SK-N-MC (cell line): ENCODE measurements at regions not wholly inside any gene's neighbourhood (a gene's known extent, or its start where the extent isn't known, plus 50 kb on each side); places are given as distances from the start of the nearest gene placed in this dataset.

Source experiments
- EZH2 ChIP-seq: fragments of 200-600 bp; sonication (generic); IDR thresholded peaks from one replicate; pipeline ENCODE4 v1.6.1; 2017; ENCODE audit warnings: antibody characterized with exemption
- FOXP2 ChIP-seq: optimal IDR thresholded peaks from 2 replicates; pipeline ENCODE3; 2011; ENCODE audit warnings: mild to moderate bottlenecking, moderate library complexity; ENCODE audit not compliant: insufficient read depth; ENCODE audit errors: extremely low read length, control extremely low read depth
- POLR2AphosphoS5 ChIP-seq: IDR thresholded peaks from 2 replicates; pipeline ENCODE4 v1.6.1; 2012; ENCODE audit warnings: mild to moderate bottlenecking, low read depth, low read length, borderline replicate concordance

- TF ChIP-seq FOXP2: no peak
- TF ChIP-seq EZH2: no peak
- no peak for TF ChIP-seq POLR2AphosphoS5
Measured at GRCh38 chr7:156492170-156492569, 148.4 kb upstream of the RNF32 start.
